Ovary (tissue), 7 donors: ENCODE measurements at regions not wholly inside any gene's neighbourhood (a gene's known extent, or its start where the extent isn't known, plus 50 kb on each side); places are given as distances from the start of the nearest gene placed in this dataset.

ENCODE experiments used
- DNase-seq, 5 donors: peaks; one replicate each; pipeline ENCODE4 v3.0.0-alpha.2; 2019 to 2020
- H3K27ac ChIP-seq, 2 donors: fragments of 200-600 bp; one replicate each; pipeline versions ENCODE4 v1.5.1 to v1.8.0; 2019 to 2022
- H3K27me3 ChIP-seq: fragments of 200-600 bp; one replicate; pipeline ENCODE4 v1.8.0; 2022
- H3K36me3 ChIP-seq: fragments of 200-600 bp; sonication (generic); one replicate; pipeline ENCODE4 v1.5.1; 2019
- H3K4me1 ChIP-seq: one replicate; pipeline ENCODE4 v1.8.1; 2013; ENCODE audit warnings: mild to moderate bottlenecking, moderate library complexity; ENCODE audit not compliant: insufficient read depth
- H3K4me3 ChIP-seq: fragments of 200-600 bp; sonication (generic); one replicate; pipeline ENCODE4 v1.5.1; 2017
- H3K9me3 ChIP-seq, 2 donors: fragments of 200-600 bp in 1 of 2; sonication (generic) in 1 of 2; one replicate each; pipeline versions ENCODE4 v1.5.1 to v1.8.1; 2013 to 2019; ENCODE audit warnings: mild to moderate bottlenecking in 1 of 2, moderate library complexity in 1 of 2
- CTCF ChIP-seq, 3 donors: fragments of 450-650 bp in 2 of 3; fragments of 200-600 bp in 1 of 3; IDR thresholded peaks; one replicate each; pipeline versions ENCODE4 v1.5.1 to v1.8.0; 2016 to 2022; ENCODE audit warnings: antibody characterized with exemption in 3 of 3, mild to moderate bottlenecking in 1 of 3
- EP300 ChIP-seq: sonication (generic); formaldehyde crosslinking; IDR thresholded peaks from one replicate; pipeline ENCODE4 v1.6.1; 2017; ENCODE audit warnings: antibody characterized with exemption
- POLR2A ChIP-seq: fragments of 450-650 bp; IDR thresholded peaks from one replicate; pipeline ENCODE4 v1.6.1; 2017; ENCODE audit warnings: antibody characterized with exemption, mild to moderate bottlenecking, moderate library complexity
- WGBS, 3 donors: extraction: QIAGEN DNeasy Blood & Tissue Kit in 1 of 3; methylation state at CpG; one replicate each; pipeline versions ENCODE4 v1.1.5 to v1.1.7; 2013 to 2017; 5-methylcytosine and 5-hydroxymethylcytosine counted together
- intact Hi-C, 4 donors: fragments of 100-400 bp; cut with DNase I; formaldehyde crosslinking; loops; one replicate each; pipeline versions ENCODE4 v1.11.0 to v1.15.1; 2022 to 2023
- donor health status: DM: no; HTN: no; CAD: no; lungs with moderate emphysema.
- donor health status: DM: no; HTN: no; CAD: no.
- donor health status: Bipolar disorder and iron deficiency.
- donor health status: DM: no; HTN: no; CAD: no.
- donor health status: DM: yes; HTN: yes; CAD: no.

- Histone ChIP-seq H3K27me3 (no peaks in the 10 kb centered on the region), H3K4me3 (no peak overlapping the region), H3K36me3 (no peaks in the 10 kb centered on the region), H3K9me3 (no peaks in the 10 kb centered on the region), H3K4me1 (no peaks in the 10 kb centered on the region), H3K27ac (no peak overlapping the region)
- intact Hi-C loops, result no loop called here
- TF ChIP-seq EP300 (no peak), POLR2A (no peak), CTCF (IDR thresholded peaks at IDR 0.05) (no peak)
- 91 to 92% (median 92%) methylated on average over 2 of the region's 2 CpGs for WGBS, 3 donors
- no peak for DNase-seq
Observed at GRCh38 chr2:208935531-208935930, 488.3 kb upstream of the MAP2 start.

GRCh38 chr2:208937521-208937920 is 486.3 kb upstream of the MAP2 start:
- WGBS, 3 donors, result 48 to 64% (median 63%) methylated on average over 1 of the region's 1 CpG
- no peak for TF ChIP-seq POLR2A
- TF ChIP-seq EP300, result no peak
- TF ChIP-seq CTCF (IDR thresholded peaks at IDR 0.05), result no peak

GRCh38 chr2:208939852-208940251 is 484.0 kb upstream of the MAP2 start:
- Histone ChIP-seq H3K27me3 (no peaks in the 10 kb centered on the region), H3K9me3 (no peaks in the 10 kb centered on the region), H3K36me3 (no peaks in the 10 kb centered on the region), H3K27ac (no peak overlapping the region), H3K4me3 (no peak overlapping the region), H3K4me1 (no peaks in the 10 kb centered on the region)
- 81 to 94% (median 88%) methylated on average over 1 of the region's 1 CpG for WGBS, 3 donors
- no peak for TF ChIP-seq POLR2A
- TF ChIP-seq EP300, result no peak
- no peak for TF ChIP-seq CTCF (IDR thresholded peaks at IDR 0.05)
- intact Hi-C loops, result no loop called here
- no peak for DNase-seq

More at GRCh38 chr2:208937521-208937920, 486.3 kb upstream of the MAP2 start:
- H3K27me3 ChIP-seq, result no peaks in the 10 kb centered on the region
- no peaks in the 10 kb centered on the region for H3K36me3 ChIP-seq
- H3K9me3 ChIP-seq, result no peaks in the 10 kb centered on the region
- intact Hi-C loops, result no loop called here
- no peak overlapping the region for H3K27ac ChIP-seq
- no peak overlapping the region for H3K4me3 ChIP-seq
- no peaks in the 10 kb centered on the region for H3K4me1 ChIP-seq
- DNase-seq, result no peak

GRCh38 chr2:208945719-208946256 is 478.1 kb upstream of the MAP2 start:
- no peaks in the 10 kb centered on the region for H3K4me1 ChIP-seq
- 41 to 68% (median 54%) methylated on average over 8 of the region's 8 CpGs for WGBS, 3 donors
- intact Hi-C loops, result no loop called here
- no peak overlapping the region for H3K4me3 ChIP-seq
- no peak for DNase-seq
- no peaks in the 10 kb centered on the region for H3K27me3 ChIP-seq
- TF ChIP-seq POLR2A (no peak), CTCF (IDR thresholded peaks at IDR 0.05) (no peak), EP300 (no peak)
- no peaks in the 10 kb centered on the region for H3K36me3 ChIP-seq
- no peaks in the 10 kb centered on the region for H3K9me3 ChIP-seq
- no peak overlapping the region for H3K27ac ChIP-seq
